IPS DF 6.9 (cell line): ENCODE measurements at regions not wholly inside any gene's neighbourhood (a gene's known extent, or its start where the extent isn't known, plus 50 kb on each side); places are given as distances from the start of the nearest gene placed in this dataset.

Experiments used
- DNase-seq: peaks from one replicate; pipeline ENCODE4 v3.0.0-alpha.2; 2013; ENCODE audit warnings: low read depth, low spot score
- H3K27ac ChIP-seq: one replicate; pipeline ENCODE4 v1.5.1; 2013; ENCODE audit warnings: low read length, control low read depth
- H3K27me3 ChIP-seq: 2 replicates; pipeline ENCODE4 v1.6.1; 2013; ENCODE audit warnings: mild to moderate bottlenecking, low read length; ENCODE audit not compliant: control insufficient read depth, insufficient read depth
- H3K36me3 ChIP-seq: 2 replicates; pipeline ENCODE4 v1.6.1; 2013; ENCODE audit warnings: low read length; ENCODE audit not compliant: control insufficient read depth, insufficient read depth
- H3K4me1 ChIP-seq: 2 replicates; pipeline ENCODE4 v1.6.1; 2013; ENCODE audit warnings: low read length; ENCODE audit not compliant: control insufficient read depth, insufficient read depth
- H3K4me3 ChIP-seq: 2 replicates; pipeline ENCODE4 v1.5.1; 2013; ENCODE audit warnings: mild to moderate bottlenecking, low read length
- H3K9me3 ChIP-seq: 2 replicates; pipeline ENCODE4 v1.6.1; 2013; ENCODE audit warnings: low read length, inconsistent platforms; ENCODE audit not compliant: control insufficient read depth, insufficient read depth
- WGBS: extraction: QIAGEN DNeasy Blood & Tissue Kit; methylation state at CpG from one replicate; pipeline ENCODE4 v1.1.7; 2013; ENCODE audit warnings: mixed read lengths, missing lambda C conversion rate; ENCODE audit not compliant: insufficient read length, insufficient coverage; 5-methylcytosine and 5-hydroxymethylcytosine counted together

- H3K27ac ChIP-seq: no peak overlapping the region
Observed at GRCh38 chr6:55016261-55016660, 158.1 kb upstream of the HCRTR2 start.

DNA sequence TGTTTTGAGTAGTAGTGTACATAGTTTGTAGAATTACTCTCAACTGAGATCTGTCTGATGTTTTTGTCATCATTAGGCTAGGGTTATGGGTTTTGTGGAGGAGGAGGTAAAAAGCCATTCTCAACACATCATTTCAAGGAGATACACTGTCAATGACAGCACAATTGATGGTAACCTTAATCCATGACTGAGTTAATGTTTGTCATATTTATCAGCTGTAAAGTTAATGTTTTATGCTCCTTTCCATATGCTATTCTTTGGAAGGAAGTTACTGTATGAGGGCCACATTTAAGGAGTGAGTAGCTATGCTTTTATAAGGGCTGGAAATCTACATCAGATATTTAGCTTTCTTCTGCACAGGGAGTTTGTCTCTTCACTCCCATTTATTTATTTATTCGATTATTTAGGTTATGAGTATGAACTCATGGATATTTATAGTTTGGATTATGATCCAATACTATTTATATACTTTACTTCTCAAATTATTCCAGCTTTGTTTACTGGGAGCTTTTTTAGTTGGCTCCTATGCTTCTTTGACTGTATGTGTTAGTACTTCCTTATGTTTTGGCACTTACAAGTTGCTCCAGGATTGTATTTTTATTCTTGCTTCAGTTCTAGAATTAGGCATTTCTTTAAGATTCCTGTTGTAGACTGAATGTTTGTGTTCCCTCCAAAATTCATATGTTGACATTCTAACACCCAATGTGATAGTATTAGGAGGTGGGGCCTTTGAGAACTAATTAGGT lies 156.6 kb upstream of the HCRTR2 start:
- no peak for DNase-seq
- Histone ChIP-seq H3K27ac (no peak overlapping the region), H3K4me1 (no peaks in the 10 kb centered on the region), H3K9me3 (no peaks in the 10 kb centered on the region), H3K27me3 (no peaks in the 10 kb centered on the region), H3K4me3 (no peak overlapping the region), H3K36me3 (no peaks in the 10 kb centered on the region)
- no CpG with 5 or more reads among the region's 1 CpG for WGBS

More at GRCh38 chr6:55016261-55016660, 158.1 kb upstream of the HCRTR2 start:
- Histone ChIP-seq H3K4me1 (no peaks in the 10 kb centered on the region), H3K36me3 (no peaks in the 10 kb centered on the region), H3K4me3 (no peak overlapping the region), H3K9me3 (no peaks in the 10 kb centered on the region), H3K27me3 (no peaks in the 10 kb centered on the region)
- no peak for DNase-seq
- WGBS: no CpG with 5 or more reads among the region's 1 CpG

DNA sequence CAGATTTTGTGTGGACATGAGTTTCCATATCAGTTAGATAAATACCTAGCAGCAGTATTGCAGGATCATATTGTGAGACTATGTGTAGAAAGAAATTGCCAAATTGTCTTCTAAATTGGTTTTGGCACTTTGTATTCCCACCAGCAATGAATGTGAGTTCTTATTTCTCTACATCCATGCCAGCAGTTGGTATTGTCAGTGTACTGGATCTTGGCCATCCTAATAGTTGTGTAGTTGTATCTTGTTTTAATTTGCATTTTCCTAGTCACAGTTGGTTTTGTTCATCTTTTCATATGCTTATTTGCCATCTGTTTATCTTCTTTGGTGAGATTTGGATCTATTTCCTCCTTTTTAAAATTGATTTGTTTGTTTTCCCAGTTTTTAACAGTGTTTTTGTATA lies 154.7 kb upstream of the HCRTR2 start:
- no peak overlapping the region for H3K4me3 ChIP-seq
- no peak overlapping the region for H3K27ac ChIP-seq
- H3K27me3 ChIP-seq: no peaks in the 10 kb centered on the region
- H3K9me3 ChIP-seq: no peaks in the 10 kb centered on the region
- no peak for DNase-seq
- H3K36me3 ChIP-seq: no peaks in the 10 kb centered on the region
- no peaks in the 10 kb centered on the region for H3K4me1 ChIP-seq

- no peak overlapping the region for H3K27ac ChIP-seq
- H3K4me3 ChIP-seq: no peak overlapping the region
- H3K36me3 ChIP-seq: no peaks in the 10 kb centered on the region
- H3K9me3 ChIP-seq: no peaks in the 10 kb centered on the region
- no peaks in the 10 kb centered on the region for H3K27me3 ChIP-seq
- DNase-seq: no peak
- no peaks in the 10 kb centered on the region for H3K4me1 ChIP-seq
- WGBS: no CpG with 5 or more reads among the region's 3 CpGs
Observed at GRCh38 chr6:55023230-55023629, 151.1 kb upstream of the HCRTR2 start.

DNA sequence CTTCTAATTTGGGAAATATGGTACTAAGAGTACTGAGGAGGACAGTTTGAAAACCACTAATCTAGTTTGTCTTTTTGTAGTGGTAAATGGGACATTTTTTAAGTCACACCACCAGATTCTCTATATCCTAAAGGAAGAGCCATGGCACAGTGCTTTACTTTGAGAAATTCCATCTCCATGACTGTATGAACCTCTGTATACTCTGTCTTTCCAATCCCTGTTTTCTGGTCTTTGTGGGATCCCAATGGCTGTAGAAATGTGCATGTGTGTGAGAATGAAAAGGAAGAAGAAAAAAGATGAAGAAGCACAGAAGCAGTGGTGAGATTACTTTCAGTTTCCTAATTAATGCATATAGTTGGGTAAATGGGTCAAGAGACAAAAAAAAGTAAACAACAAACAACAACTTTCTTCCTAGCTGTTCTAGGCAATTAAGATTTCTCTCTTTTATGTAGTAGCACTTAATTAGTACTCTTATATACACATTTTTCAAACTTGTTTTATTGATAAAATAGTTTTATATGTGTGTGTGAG lies 141.2 kb upstream of the HCRTR2 start:
- Histone ChIP-seq H3K4me3 (no peak overlapping the region), H3K9me3 (no peaks in the 10 kb centered on the region)
- no peak for DNase-seq

DNA sequence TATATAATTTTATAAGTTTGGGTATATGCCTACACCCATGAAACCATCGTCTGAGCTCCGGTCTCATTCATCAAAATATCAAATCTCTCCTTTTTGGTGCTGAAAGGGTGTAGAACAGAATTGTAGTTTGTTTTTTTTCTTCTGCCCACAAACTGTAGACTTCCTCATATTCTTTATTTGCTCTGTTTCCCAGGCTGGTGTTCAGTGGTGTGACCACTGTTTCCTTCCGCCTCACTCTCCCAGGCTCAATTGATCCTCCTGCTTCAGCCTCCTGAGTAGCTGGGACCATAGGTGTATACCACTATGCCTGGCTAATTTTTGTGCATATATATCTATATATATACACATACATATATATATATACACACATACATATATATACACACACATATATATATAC lies 139.6 kb upstream of the HCRTR2 start:
- Histone ChIP-seq H3K27me3 (no peaks in the 10 kb centered on the region), H3K9me3 (no peaks in the 10 kb centered on the region), H3K4me1 (no peaks in the 10 kb centered on the region), H3K4me3 (no peak overlapping the region), H3K36me3 (no peaks in the 10 kb centered on the region), H3K27ac (no peak overlapping the region)
- no CpG with 5 or more reads among the region's 3 CpGs for WGBS
- no peak for DNase-seq

More for the DNA sequence above, 141.2 kb upstream of the HCRTR2 start:
- no peaks in the 10 kb centered on the region for H3K4me1 ChIP-seq
- H3K36me3 ChIP-seq: no peaks in the 10 kb centered on the region
- no peaks in the 10 kb centered on the region for H3K27me3 ChIP-seq
- H3K27ac ChIP-seq: no peak overlapping the region

- H3K4me1 ChIP-seq: no peaks in the 10 kb centered on the region
- no peak for DNase-seq
- no peak overlapping the region for H3K4me3 ChIP-seq
- WGBS: 100% methylated on average over 1 of the region's 3 CpGs
- H3K27ac ChIP-seq: no peak overlapping the region
- no peaks in the 10 kb centered on the region for H3K9me3 ChIP-seq
- no peaks in the 10 kb centered on the region for H3K36me3 ChIP-seq
- no peaks in the 10 kb centered on the region for H3K27me3 ChIP-seq
Observed at GRCh38 chr6:55040102-55040848, 134.0 kb upstream of the HCRTR2 start.

DNA sequence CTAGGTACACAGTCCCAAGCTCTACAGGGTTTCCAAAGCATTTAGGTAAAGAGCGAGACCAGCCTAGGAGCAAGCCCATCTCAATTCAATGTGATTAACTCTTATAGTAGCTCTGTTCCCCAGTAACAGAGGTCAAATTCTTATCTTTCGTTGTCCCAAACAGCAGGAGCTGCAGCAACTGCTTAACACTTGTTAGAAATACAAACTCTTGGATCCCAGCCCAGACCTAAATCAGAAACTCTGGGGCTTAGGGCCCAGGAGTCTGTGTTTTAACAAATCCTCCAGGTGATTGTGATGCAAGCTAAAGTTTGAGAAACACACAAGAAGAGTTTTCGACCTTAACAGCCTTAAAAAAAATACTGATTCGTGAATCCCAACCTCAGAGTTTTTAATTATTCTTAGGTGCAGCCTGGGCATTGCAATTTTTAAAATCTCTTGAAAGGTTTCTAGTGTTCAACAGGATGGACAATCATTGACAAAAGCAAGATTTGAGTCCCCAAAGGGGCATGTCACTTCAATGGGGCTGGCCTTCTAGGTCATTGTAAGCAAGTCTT lies 127.4 kb upstream of the HCRTR2 start:
- no CpG with 5 or more reads among the region's 4 CpGs for WGBS
- no peaks in the 10 kb centered on the region for H3K9me3 ChIP-seq
- no peak overlapping the region for H3K27ac ChIP-seq
- no peaks in the 10 kb centered on the region for H3K36me3 ChIP-seq
- no peaks in the 10 kb centered on the region for H3K27me3 ChIP-seq
- peak; percentile 4 for DNase-seq
- H3K4me1 ChIP-seq: no peaks in the 10 kb centered on the region
- H3K4me3 ChIP-seq: no peak overlapping the region

GRCh38 chr6:55047451-55048044 lies 126.8 kb upstream of the HCRTR2 start:
- Histone ChIP-seq H3K4me1 (no peaks in the 10 kb centered on the region), H3K9me3 (no peaks in the 10 kb centered on the region), H3K27ac (no peak overlapping the region), H3K27me3 (no peaks in the 10 kb centered on the region), H3K36me3 (no peaks in the 10 kb centered on the region), H3K4me3 (no peak overlapping the region)
- DNase-seq: no peak
- no CpG with 5 or more reads among the region's 2 CpGs for WGBS

GRCh38 chr6:55049866-55050265 lies 124.4 kb upstream of the HCRTR2 start:
- Histone ChIP-seq H3K9me3 (no peaks in the 10 kb centered on the region), H3K27ac (no peak overlapping the region), H3K4me3 (no peak overlapping the region), H3K36me3 (no peaks in the 10 kb centered on the region), H3K27me3 (no peaks in the 10 kb centered on the region), H3K4me1 (no peaks in the 10 kb centered on the region)
- WGBS: no CpG with 5 or more reads among the region's 1 CpG
- no peak for DNase-seq
